ENCODE measurements at regions not wholly inside any gene's neighbourhood (a gene's known extent, or its start where the extent isn't known, plus 50 kb on each side); places are given as distances from the start of the nearest gene placed in this dataset.

GRCh38 chr12:107386569-107386968 is 293.2 kb upstream of the CRY1 start:
- no peak for TF ChIP-seq CTCF (IDR thresholded peaks at IDR 0.05; ENCODE audit: insufficient read depth, low read length)
- TF ChIP-seq POLR2AphosphoS5 (IDR thresholded peaks at IDR 0.05; ENCODE audit: low read depth), result no peak

Measured in HL-60 (cell line).